ENCODE measurements at regions not wholly inside any gene's neighbourhood (a gene's known extent, or its start where the extent isn't known, plus 50 kb on each side); places are given as distances from the start of the nearest gene placed in this dataset.

DNA sequence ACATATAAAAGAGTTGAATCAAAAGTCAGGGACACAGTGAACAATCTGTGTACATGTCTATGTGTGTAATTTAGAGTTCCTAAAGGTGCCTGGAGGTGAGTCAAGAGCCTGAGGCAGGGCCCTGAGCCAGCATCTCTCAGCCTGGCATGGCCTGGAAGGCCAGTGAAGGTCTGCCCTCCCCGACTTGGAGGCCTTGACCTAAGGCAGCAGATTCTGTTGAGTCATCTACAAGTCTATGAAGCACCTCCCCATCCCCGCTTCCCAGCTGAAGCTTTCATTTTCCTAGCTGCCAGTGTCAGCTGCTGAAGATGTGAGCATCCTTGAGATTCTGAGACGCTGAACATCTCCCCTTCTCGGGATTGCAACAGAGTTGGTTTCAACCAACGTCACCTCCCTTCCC is 583.9 kb downstream of the BCOR start:
- ATAC-seq = no peak
- H3K9me3 Mint-ChIP-seq = no peaks in the 10 kb centered on the region

GRCh38 chrX:39514801-39515200 is 583.0 kb downstream of the BCOR start:
- ATAC-seq = no peak
- Mint-ChIP-seq H3K4me3 (no peak overlapping the region), H3K27ac (no peak overlapping the region)

More for the DNA sequence above, 583.9 kb downstream of the BCOR start:
- Mint-ChIP-seq H3K27ac (no peak overlapping the region), H3K36me3 (no peaks in the 10 kb centered on the region), H3K4me3 (no peak overlapping the region), H3K4me1 (no peaks in the 10 kb centered on the region), H3K27me3 (peaks cover 25% of the 10 kb centered on the region)

GRCh38 chrX:39516427-39516841 is 581.3 kb downstream of the BCOR start:
- Mint-ChIP-seq H3K36me3 (no peaks in the 10 kb centered on the region), H3K4me1 (no peaks in the 10 kb centered on the region), H3K4me3 (no peak overlapping the region), H3K27me3 (peaks cover 25% of the 10 kb centered on the region), H3K9me3 (no peaks in the 10 kb centered on the region), H3K27ac (no peak overlapping the region)
- no peak for ATAC-seq

More at GRCh38 chrX:39514801-39515200, 583.0 kb downstream of the BCOR start:
- Mint-ChIP-seq H3K36me3 (no peaks in the 10 kb centered on the region), H3K27me3 (peaks cover 25% of the 10 kb centered on the region), H3K4me1 (no peaks in the 10 kb centered on the region), H3K9me3 (no peaks in the 10 kb centered on the region)

DNA sequence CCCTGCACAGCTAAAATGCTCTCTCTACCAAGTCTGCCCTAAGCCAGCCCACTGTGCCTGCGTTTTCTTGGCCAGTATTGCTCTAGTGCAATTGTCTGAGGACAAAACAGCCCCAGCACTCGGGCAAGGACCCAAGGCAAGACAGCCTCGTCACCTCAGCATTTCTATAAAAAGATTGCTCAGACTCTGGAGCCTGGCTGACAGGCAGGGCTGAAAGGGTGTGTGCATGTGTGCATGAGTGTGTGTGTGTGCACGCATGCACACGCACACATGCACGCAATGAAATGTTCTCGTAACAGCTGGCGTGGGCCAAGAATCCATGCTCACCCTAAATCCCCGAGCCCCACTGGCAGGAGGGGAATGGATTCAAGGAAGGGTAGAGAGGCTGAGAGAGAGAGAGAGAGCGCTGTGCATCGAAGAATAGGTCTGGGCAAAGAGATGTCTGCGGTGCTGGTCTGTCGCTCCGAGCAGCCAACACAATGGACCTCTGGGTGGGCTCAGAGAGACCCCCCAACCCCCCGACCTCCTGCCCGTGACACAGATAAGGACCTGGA is 579.2 kb downstream of the BCOR start:
- no peaks in the 10 kb centered on the region for H3K4me1 Mint-ChIP-seq
- H3K4me3 Mint-ChIP-seq = no peak overlapping the region
- H3K9me3 Mint-ChIP-seq = no peaks in the 10 kb centered on the region
- H3K27me3 Mint-ChIP-seq = peaks cover 25% of the 10 kb centered on the region
- no peaks in the 10 kb centered on the region for H3K36me3 Mint-ChIP-seq
- no peak for ATAC-seq
- no peak overlapping the region for H3K27ac Mint-ChIP-seq

DNA sequence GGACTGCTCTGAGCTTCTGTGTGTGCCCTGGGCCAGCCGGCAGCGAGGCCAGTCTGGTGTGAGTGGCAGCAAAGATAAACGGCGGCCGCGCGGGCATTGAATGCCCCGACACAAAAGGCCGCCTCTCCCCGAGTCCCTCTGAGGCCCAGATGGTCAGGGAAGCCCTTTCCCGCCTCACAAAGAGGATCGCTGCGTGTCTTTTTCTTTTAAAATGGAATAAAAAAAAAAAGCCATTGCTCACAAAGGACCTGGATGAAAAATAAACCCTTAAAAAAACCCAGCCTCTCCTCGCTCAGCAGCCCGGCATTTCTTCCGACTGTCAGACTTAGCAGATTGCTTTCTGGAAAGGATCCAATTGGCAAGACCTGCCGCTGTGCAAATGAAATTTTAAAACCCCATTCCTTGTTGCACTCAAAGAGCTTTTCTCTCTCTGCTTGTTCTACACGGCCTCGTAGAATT is 578.7 kb downstream of the BCOR start:
- H3K9me3 Mint-ChIP-seq = no peaks in the 10 kb centered on the region
- H3K4me1 Mint-ChIP-seq = no peaks in the 10 kb centered on the region
- no peaks in the 10 kb centered on the region for H3K36me3 Mint-ChIP-seq
- no peak overlapping the region for H3K27ac Mint-ChIP-seq
- H3K27me3 Mint-ChIP-seq = peaks cover 25% of the 10 kb centered on the region
- no peak overlapping the region for H3K4me3 Mint-ChIP-seq
- no peak for ATAC-seq

DNA sequence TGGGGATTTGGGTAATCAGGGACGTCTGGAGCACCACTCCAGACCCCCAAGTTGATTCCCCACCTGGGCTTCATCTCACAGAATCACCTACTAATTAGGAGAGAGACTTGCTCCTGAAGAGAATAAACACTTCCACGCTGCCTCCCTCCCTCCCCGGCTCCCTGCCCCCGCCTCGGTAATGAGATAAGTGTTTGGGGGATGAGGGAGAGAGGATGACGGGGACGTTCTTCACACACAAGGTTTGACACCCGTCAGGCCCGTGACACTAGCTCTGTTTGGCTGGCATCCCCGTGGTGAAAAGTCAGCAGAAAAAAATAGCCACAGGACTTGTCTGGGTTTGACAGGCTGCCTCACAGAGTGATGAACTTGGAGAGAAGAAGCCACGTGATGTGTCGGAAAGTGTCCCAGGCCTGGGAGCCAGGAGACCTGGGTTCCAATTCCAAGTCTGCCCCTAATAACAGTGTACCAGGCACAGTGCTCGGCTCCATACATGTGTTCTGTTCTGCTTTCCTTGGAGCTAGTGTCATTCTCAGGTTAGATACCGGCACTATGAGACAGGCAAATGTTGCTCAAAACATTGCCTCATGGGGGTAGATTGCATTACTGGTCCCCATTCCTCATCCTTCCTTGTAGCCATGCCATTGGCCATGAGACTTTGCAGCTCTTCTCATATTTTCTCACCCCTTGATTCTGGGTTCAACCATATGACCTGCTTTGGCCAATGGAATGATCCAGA is 578.0 kb downstream of the BCOR start:
- H3K9me3 Mint-ChIP-seq = no peaks in the 10 kb centered on the region
- no peak overlapping the region for H3K27ac Mint-ChIP-seq
- no peak overlapping the region for H3K4me3 Mint-ChIP-seq
- no peak for ATAC-seq
- no peaks in the 10 kb centered on the region for H3K36me3 Mint-ChIP-seq
- H3K27me3 Mint-ChIP-seq = peaks cover 19% of the 10 kb centered on the region
- H3K4me1 Mint-ChIP-seq = no peaks in the 10 kb centered on the region

DNA sequence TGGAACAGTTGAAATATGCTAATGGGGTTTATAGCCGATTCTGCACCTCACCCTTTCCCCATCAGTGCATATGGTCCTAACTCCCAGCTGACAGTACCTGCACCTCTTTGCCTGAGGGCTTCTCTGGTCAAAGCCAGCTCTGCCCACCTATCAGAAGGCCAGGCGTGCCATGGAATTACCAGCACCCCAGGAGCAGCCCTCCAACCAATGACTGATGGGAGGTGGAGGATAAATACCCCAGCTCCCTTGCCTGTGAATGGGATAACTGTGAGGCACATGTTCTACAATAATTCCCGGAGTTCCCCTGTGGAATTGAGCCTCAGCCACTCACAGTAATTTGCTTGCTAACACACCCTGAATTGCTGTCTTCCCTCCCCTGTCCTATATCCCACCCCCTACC is 572.0 kb downstream of the BCOR start:
- no peak for ATAC-seq
- Mint-ChIP-seq H3K36me3 (peaks cover 4% of the 10 kb centered on the region), H3K27me3 (peaks cover 14% of the 10 kb centered on the region), H3K4me1 (no peaks in the 10 kb centered on the region), H3K27ac (no peak overlapping the region), H3K9me3 (no peaks in the 10 kb centered on the region), H3K4me3 (no peak overlapping the region)

DNA sequence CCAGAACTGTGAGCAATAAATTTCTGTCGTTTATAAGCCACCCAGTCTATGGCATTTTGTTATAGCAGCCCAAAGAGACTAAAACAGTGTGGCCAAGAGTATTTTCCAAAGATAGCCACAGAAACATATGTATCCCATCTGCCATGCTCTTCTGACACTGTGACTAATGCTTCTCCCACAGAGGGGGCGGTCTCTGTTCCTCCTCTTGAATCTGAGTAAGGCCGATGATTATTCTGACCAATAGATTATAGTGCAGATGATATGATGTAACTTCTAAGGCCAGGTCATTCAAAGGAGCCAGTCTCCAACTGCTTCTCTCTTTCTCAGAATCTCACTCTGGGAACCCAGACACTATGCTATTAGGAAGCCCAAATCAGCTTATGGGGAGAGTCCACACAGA is 570.7 kb downstream of the BCOR start:
- Mint-ChIP-seq H3K27ac (no peak overlapping the region), H3K4me1 (no peaks in the 10 kb centered on the region), H3K36me3 (peaks cover 4% of the 10 kb centered on the region), H3K9me3 (no peaks in the 10 kb centered on the region), H3K4me3 (no peak overlapping the region), H3K27me3 (peaks cover 14% of the 10 kb centered on the region)
- no peak for ATAC-seq

- ATAC-seq = no peak
- H3K36me3 Mint-ChIP-seq = peaks cover 4% of the 10 kb centered on the region
- H3K4me3 Mint-ChIP-seq = no peak overlapping the region
- H3K27ac Mint-ChIP-seq = no peak overlapping the region
- no peaks in the 10 kb centered on the region for H3K4me1 Mint-ChIP-seq
- no peaks in the 10 kb centered on the region for H3K9me3 Mint-ChIP-seq
- H3K27me3 Mint-ChIP-seq = peaks cover 14% of the 10 kb centered on the region
These were observed 569.4 kb downstream of the BCOR start for GRCh38 chrX:39528161-39528916.

GRCh38 chrX:39532761-39533160 is 565.0 kb downstream of the BCOR start:
- Mint-ChIP-seq H3K27ac (no peak overlapping the region), H3K9me3 (no peaks in the 10 kb centered on the region), H3K36me3 (no peaks in the 10 kb centered on the region), H3K4me3 (no peak overlapping the region), H3K27me3 (peaks cover 45% of the 10 kb centered on the region), H3K4me1 (no peaks in the 10 kb centered on the region)
- ATAC-seq = no peak

DNA sequence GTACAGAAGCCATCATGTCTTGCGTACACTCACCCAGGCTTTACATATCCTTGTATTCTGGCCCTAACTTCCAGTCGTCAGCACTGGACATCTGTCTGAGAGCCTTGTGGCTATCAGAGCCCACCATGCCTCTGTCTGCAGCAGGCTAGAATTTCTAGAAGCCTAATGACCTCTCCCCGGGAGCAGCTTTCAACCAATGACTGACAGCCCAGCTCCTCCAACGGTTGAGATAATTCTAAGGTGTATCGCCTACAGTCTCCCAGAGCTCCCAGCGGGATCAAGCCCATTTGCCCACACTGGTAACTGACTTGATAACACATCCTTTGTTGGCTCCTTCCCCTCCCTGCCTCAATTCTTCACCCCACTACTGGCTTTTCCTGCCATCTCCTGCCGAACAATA is 562.8 kb downstream of the BCOR start:
- Mint-ChIP-seq H3K4me1 (no peaks in the 10 kb centered on the region), H3K4me3 (no peak overlapping the region), H3K27me3 (peaks cover 46% of the 10 kb centered on the region), H3K27ac (no peak overlapping the region), H3K9me3 (no peaks in the 10 kb centered on the region), H3K36me3 (no peaks in the 10 kb centered on the region)
- ATAC-seq = no peak

GRCh38 chrX:39536211-39536610 is 561.5 kb downstream of the BCOR start:
- Mint-ChIP-seq H3K4me3 (no peak overlapping the region), H3K9me3 (no peaks in the 10 kb centered on the region), H3K27me3 (peaks cover 45% of the 10 kb centered on the region), H3K27ac (no peak overlapping the region), H3K4me1 (no peaks in the 10 kb centered on the region), H3K36me3 (no peaks in the 10 kb centered on the region)
- ATAC-seq = no peak

- Mint-ChIP-seq H3K4me3 (no peak overlapping the region), H3K36me3 (no peaks in the 10 kb centered on the region), H3K27me3 (peaks cover 33% of the 10 kb centered on the region), H3K9me3 (peaks cover 14% of the 10 kb centered on the region), H3K27ac (no peak overlapping the region), H3K4me1 (no peaks in the 10 kb centered on the region)
- ATAC-seq = no peak
These were observed 555.9 kb downstream of the BCOR start for GRCh38 chrX:39541881-39542280.

- Mint-ChIP-seq H3K4me3 (no peak overlapping the region), H3K4me1 (no peaks in the 10 kb centered on the region), H3K9me3 (peaks cover 14% of the 10 kb centered on the region), H3K27ac (no peak overlapping the region), H3K36me3 (no peaks in the 10 kb centered on the region), H3K27me3 (peaks cover 28% of the 10 kb centered on the region)
- ATAC-seq = no peak
These were observed 555.4 kb downstream of the BCOR start for GRCh38 chrX:39542316-39542715.

- peaks cover 9% of the 10 kb centered on the region for H3K9me3 Mint-ChIP-seq
- no peaks in the 10 kb centered on the region for H3K4me1 Mint-ChIP-seq
- no peak overlapping the region for H3K27ac Mint-ChIP-seq
- no peak for ATAC-seq
- no peak overlapping the region for H3K4me3 Mint-ChIP-seq
- no peaks in the 10 kb centered on the region for H3K36me3 Mint-ChIP-seq
- H3K27me3 Mint-ChIP-seq = peaks cover 22% of the 10 kb centered on the region
These were observed 546.9 kb downstream of the BCOR start for GRCh38 chrX:39550795-39551361.

Data from stimulated activated memory B cell treated with anti-CD40 and anti-IgM and Interleukin-4, amounts not matched to agents 10 μg/mL and 1 μg/mL and 100 μg/mL, for 72 hours (primary cell).